GM06990 (cell line): ENCODE measurements at regions not wholly inside any gene's neighbourhood (a gene's known extent, or its start where the extent isn't known, plus 50 kb on each side); places are given as distances from the start of the nearest gene placed in this dataset.

ENCODE experiments used
- DNase-seq: peaks from one replicate; pipeline ENCODE4 v3.0.0-alpha.2; 2011; ENCODE audit not compliant: insufficient read length; ENCODE audit errors: extremely low read depth
- H3K27me3 ChIP-seq: replicated peaks from 2 replicates; pipeline ENCODE4 v1.6.0; 2011; ENCODE audit warnings: low read length; ENCODE audit not compliant: control insufficient read depth, insufficient read depth
- H3K36me3 ChIP-seq: 2 replicates; pipeline ENCODE4 v1.5.1; 2011; ENCODE audit warnings: low read length; ENCODE audit not compliant: control insufficient read depth, insufficient read depth
- H3K4me3 ChIP-seq: replicated peaks from 2 replicates; pipeline ENCODE4 v1.5.1; 2011; ENCODE audit warnings: low read depth, mild to moderate bottlenecking, control low read depth, low read length
- TF ChIP-seq, protein P1 (sequence below): IDR thresholded peaks from 2 replicates; pipeline ENCODE4 v1.5.1; 2011; ENCODE audit warnings: low read length, control low read depth, mild to moderate bottlenecking, inconsistent platforms; ENCODE audit not compliant: insufficient read depth, poor library complexity, severe bottlenecking

DNA sequence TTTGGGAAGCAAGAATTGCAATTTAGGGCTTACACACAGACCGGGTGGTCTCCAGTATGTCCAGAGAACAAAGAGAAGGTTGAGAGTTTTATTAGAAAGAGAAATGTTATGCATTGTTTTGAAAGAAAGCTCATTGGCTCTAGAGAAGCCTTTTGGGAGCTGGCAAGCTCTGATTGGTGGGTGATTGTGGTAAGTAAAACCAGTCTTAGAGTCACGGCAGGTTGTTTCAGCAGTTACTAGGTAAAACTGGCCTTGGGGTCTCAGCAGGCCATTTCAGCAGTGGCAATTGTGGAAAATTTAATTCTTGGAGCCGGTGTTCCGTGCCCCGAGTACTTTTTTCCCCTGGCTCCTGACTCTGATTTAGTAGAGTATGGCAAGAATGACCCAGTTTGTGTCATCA is 78.1 kb downstream of the MRPL46 start:
- no peaks in the 10 kb centered on the region for H3K36me3 ChIP-seq
- no peak for DNase-seq
- no peaks in the 10 kb centered on the region; the same call in 1 of the 2 replicates for H3K27me3 ChIP-seq
- no peak overlapping the region for H3K4me3 ChIP-seq
- TF ChIP-seq, protein P1, sequence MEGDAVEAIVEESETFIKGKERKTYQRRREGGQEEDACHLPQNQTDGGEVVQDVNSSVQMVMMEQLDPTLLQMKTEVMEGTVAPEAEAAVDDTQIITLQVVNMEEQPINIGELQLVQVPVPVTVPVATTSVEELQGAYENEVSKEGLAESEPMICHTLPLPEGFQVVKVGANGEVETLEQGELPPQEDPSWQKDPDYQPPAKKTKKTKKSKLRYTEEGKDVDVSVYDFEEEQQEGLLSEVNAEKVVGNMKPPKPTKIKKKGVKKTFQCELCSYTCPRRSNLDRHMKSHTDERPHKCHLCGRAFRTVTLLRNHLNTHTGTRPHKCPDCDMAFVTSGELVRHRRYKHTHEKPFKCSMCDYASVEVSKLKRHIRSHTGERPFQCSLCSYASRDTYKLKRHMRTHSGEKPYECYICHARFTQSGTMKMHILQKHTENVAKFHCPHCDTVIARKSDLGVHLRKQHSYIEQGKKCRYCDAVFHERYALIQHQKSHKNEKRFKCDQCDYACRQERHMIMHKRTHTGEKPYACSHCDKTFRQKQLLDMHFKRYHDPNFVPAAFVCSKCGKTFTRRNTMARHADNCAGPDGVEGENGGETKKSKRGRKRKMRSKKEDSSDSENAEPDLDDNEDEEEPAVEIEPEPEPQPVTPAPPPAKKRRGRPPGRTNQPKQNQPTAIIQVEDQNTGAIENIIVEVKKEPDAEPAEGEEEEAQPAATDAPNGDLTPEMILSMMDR = no peak

DNA sequence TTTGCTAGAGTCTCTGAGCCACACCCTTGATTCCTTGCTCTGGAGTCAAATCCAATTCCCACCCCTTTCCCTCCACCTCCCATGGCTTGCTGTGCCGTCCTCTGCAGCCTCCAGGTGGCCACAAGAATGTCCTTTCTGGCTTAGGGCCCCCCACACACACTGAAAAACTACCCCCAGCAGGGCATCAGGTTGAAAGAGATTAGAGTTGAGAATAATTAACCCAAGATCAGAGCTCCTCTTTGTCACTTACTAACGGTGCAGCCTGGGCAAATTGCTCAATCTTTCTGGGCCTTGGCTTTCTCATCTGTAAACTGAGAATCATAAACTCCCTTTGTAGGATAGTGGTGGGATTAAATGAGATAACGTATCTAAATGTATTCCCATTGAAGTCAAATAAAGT is 78.5 kb downstream of the MRPL46 start:
- no peak overlapping the region for H3K4me3 ChIP-seq
- DNase-seq = no peak
- TF ChIP-seq, protein P1 = no peak

DNA sequence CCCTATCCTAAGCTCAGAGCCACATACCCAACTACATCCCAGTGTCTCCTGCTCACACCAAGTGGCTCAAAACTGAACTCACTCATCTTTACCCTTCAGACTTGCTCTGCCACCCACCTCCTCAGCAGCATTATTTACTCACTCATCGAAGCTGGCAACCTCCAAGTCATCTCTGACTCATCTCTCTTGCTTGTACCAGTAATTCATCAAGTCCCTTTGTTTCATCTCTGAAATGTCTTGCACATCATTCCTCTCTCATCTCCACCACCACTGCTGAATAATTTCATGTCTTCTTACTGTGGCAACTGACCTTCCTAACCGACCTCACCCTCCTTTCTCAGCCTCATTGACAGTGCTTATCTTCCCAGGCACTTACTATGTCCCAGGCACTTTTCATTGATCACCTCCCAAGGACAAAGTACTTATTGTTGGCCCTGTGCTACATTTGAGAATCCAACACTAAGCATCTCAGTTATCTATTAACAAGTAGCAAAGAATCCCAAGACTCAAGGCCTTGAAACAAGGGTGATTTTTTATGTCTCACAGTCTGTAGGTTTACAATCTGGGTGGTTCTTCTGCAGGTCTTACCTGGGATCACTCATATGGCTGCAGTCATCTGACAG is 82.0 kb downstream of the MRPL46 start:
- H3K4me3 ChIP-seq = no peak overlapping the region
- H3K27me3 ChIP-seq = no peaks in the 10 kb centered on the region; the same call in 1 of the 2 replicates
- no peaks in the 10 kb centered on the region for H3K36me3 ChIP-seq
- no peak for DNase-seq
- TF ChIP-seq, protein P1 = no peak

More for the DNA sequence above, 78.5 kb downstream of the MRPL46 start:
- Histone ChIP-seq H3K36me3 (no peaks in the 10 kb centered on the region), H3K27me3 (no peaks in the 10 kb centered on the region)

DNA sequence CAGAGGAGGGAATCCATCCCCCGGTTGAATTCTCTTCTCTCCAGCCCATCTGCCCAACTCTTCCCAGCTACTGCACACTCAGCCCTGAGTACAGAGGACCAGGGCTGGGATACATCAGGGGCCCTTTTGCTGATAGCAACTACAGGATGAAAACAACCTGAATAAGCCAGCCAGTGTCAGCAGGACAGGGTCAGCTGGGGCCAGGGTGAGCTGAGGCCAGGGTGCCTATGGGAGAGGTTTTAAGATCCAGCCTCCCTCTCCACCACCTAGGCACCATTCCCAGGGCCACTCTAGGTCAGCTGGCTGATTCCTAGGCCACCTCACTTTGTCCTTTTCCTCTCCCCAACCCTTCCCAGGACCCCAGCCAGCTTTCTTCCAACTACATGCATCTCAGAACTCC is 83.8 kb downstream of the MRPL46 start:
- Histone ChIP-seq H3K4me3 (no peak overlapping the region), H3K36me3 (no peaks in the 10 kb centered on the region), H3K27me3 (no peaks in the 10 kb centered on the region; the same call in 1 of the 2 replicates)
- TF ChIP-seq, protein P1 = no peak
- no peak for DNase-seq

DNA sequence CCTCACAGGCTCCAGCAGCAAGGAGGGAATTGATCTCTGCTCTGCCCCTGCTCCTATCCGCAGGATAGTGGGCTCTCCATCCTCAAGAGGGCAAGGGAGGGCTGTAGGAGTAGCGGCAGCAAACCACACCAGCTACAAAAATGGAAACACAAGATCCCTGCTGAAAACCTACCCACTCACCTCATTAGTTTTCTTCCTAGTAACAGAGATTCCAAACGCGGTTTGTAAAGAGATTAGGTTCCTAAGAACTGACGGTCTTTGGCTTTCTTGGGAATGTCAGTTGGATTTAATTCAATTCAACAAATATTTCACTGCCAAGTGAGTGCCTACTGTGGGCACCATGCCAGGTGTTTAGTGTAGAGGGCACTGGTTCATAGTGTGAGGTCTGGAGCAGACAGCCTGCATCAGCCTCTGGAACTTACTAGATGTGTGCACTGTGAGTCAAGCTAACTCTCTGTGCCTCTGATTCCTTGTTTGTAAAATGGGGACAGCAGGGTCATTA is 84.7 kb downstream of the MRPL46 start:
- H3K36me3 ChIP-seq = no peaks in the 10 kb centered on the region
- H3K4me3 ChIP-seq = no peak overlapping the region
- TF ChIP-seq, protein P1 = no peak
- no peak for DNase-seq
- no peaks in the 10 kb centered on the region; the same call in none of the 2 replicates for H3K27me3 ChIP-seq
